ENCODE measurements at regions not wholly inside any gene's neighbourhood (a gene's known extent, or its start where the extent isn't known, plus 50 kb on each side); places are given as distances from the start of the nearest gene placed in this dataset.

DNA sequence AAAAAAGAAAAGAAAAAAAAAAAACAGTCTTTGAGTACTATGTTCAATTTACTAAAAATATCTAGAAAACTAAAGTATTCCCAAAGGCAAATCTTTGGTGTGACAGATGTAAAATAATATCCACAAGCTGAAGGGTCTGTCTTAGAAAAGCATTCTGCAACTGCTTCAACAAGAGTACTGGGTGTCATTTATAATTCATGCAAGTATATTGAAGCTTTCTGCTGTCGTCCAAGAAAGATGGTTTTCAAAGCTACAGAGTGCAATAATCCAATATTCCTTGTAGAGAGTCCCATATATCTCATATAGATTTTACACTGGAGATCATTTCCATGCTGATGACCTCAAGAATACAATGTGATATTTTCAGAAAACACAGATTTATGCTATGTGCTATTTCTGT is 90.9 kb upstream of the SUCLG2 start:
- DNase-seq: no peak

GRCh38 chr3:67744699-67745098 is 90.3 kb upstream of the SUCLG2 start:
- DNase-seq: no peak

DNA sequence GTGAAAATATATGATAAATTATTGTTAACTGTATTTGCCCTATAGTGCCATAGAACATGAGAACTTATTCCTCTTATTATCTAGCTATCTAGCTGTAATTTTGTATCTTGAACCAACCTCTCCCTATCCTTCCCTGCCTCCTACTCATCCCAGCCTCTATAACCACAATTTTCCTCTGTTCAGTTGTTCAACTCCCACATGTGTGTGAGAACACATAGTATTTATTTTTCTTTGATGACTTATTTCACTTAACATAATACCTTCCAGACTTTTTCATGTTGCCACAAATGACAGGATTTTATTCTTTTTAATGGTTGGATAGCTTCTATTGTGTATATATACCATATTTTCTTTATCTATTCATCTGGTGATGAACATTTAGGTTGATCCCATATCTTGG is 85.4 kb upstream of the SUCLG2 start:
- no peak for DNase-seq

DNA sequence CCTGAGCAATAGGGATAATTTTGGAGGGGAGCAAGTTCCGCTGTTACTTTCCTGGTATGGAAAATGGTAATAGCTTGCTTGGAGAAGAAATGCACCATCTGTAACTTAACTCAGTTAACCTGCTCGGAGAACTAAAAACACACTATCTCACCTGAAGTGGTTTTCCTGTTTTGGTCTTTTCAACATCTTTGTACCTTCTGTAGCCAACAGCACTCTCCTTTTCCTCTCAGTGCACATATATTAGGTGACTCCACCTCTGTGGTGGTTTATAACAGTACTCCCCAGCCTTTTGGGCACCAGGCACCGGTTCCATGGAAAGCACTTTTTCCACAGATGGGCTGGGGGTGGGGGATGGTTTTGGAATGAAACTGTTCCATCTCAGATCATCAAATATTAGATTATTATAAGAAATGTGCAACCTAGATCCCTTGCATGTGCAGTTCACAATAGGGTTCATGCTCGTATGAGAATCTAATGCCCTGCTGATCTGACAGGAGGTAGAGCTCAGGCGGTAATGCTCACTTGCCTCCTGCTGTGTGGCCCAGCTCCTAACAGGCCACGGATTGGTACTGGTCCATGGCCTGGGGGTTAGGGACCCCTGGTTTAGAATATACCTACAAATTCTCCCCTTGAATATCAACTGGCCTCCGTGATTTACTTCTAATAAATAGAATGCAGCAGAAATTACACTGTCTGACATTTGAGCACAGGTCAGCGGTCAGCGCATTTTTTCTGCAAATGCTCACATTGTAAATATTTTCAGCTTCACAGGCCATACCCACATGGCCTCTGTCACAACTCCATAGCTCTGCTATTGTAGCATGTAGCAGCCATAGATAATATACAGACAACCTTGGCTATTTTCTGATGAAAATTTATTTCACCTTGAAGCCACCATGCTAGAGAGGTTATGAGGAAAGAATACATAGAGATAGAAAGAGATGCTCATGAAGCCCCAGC is 83.8 kb upstream of the SUCLG2 start:
- no peak for DNase-seq

GRCh38 chr3:67737140-67737539 is 82.7 kb upstream of the SUCLG2 start:
- DNase-seq: no peak

DNA sequence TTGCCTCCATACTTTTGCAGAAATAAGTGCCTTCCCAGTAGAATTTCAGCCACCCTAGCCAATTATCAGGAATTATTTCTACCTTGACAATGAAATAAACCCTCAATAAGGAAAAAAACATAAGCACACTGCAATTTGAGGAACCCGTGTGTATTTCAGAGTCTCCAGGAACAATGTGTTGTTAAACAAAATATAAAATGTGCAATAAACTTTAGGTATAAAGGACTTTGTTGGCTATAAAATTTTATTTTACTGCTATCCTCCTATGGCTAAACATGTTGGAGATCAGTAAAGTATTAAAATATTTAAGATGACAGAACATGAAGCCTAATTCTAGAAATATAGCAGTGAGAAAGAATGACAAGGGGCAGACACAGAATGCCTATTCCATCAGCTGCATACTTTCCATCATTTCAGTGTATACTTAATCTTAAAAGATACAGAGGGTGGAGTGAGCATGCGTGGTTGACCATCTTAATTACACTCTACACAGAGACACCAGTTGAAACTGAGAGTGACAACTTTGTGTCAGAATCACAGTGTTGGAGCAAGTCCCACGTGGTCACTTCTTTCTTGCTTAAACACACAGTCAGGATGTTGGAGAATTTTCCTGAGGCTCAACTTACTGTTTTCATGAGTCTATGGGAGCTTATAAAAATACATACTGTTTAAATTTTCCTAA is 79.0 kb upstream of the SUCLG2 start:
- DNase-seq: no peak

DNA sequence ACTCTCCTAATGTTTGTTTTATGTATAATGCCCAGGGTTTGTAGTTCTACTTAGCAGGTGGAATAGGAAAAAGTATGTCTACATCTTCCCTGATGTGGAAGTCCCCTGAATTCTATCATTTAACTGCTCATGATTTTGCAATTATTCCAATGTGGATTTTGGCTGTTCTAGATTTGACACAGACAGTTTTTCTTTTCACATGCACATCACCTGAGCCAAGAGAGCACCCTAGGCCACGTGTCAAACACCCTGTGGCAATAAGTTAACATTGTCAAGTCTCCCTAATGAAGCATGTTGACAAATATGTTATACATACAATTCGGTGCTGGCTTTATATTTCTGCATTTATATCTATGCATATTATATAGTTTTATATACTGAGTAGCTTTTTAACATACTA is 70.0 kb upstream of the SUCLG2 start:
- no peak for DNase-seq

- no peak for DNase-seq
These were observed 69.5 kb upstream of the SUCLG2 start for GRCh38 chr3:67723863-67724262.

DNA sequence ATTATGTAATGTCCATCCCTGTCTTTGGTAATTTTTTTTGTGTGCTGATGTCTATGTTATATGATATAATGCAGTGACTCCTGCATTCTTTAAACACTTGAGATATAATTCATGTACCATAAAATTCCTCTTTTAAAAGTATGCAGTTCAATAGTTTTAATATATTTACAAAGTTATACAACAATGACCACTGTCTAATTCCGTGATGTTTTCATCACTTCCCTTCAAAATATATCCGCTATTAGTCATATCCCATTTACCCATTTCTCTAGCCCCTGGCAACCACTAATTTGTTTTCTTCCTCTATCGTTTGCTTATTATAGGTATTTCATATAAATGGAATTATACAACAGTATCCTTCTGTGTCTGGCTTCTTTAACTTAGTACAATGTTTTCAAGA is 64.9 kb upstream of the SUCLG2 start:
- no peak for DNase-seq

- no peak for DNase-seq
These were observed 61.6 kb upstream of the SUCLG2 start for GRCh38 chr3:67715971-67716370.

DNA sequence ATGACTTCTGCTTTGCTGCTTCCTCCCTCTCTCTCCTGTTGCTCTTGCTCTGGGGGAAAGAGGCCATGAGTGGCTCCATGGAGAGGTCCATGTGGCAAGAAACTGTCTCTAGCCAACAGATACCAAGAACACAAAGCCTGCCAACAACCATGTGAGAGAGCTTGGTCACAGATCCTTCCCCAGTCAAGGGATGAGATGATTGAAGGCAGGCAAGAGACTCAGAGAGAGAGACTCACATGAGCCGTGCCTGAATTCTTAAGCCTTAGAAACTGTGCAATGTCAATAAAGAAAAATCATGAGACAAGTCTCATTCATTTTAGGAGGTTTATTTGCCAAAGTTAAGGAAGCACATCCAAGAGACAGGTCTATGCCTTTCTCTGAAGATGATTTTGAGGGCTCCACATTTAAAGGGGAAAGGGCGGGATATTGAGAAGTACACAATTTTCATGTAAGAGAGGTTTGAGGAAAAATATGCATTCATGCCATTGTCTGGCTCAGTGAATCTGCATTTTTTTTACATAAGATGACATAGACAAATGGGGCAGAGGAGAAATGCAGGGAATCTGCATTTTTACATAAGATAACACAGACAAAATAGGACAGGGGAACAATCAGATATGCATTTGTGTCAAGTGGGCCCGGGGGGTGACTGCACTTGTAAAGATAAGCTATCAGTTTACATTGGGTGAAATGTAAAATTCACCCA is 59.5 kb upstream of the SUCLG2 start:
- no peak for DNase-seq

- DNase-seq: no peak
These were observed 57.8 kb upstream of the SUCLG2 start for GRCh38 chr3:67712259-67712658.

DNA sequence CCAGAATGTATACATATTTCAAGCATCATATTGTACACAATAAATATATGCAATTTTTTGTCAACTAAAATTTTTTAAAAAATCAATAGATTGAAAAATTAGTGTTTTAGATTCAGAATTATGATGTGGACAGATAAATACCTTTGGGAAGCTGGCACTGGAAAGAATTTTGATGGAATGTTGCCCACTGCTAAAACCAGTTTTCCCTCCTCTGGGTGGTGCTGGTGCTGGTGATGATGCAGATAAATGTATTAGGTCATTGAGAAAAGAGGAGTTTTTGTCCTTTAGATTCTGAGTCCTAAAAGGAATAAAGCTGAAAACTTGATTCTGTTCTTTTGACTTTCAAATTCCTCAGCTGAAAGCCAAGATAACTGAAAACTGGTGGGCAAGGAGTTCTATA is 56.0 kb upstream of the SUCLG2 start:
- DNase-seq: no peak

DNA sequence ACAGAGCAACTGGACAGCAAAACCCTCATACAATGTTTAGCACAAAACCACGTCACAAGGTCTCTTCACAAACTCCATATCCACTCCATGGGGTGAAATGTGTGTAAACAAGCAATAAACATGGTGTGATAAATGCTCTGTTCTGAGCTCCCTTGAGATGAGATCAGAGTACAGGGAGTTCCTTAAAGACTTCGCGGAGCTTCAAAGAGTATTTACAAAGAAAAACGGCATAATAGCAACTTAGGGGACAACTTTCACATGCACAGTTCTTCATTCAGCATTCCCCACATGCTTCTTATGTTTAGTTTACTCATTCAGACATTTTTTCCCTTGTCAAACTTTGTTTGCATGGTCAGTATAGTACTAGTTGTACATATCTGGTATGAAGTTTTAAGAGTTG is 52.5 kb upstream of the SUCLG2 start:
- no peak for DNase-seq

GRCh38 chr3:67704322-67704721 is 49.9 kb upstream of the SUCLG2 start:
- no peak for DNase-seq
